HCT116 (cell line): ENCODE measurements at regions not wholly inside any gene's neighbourhood (a gene's known extent, or its start where the extent isn't known, plus 50 kb on each side); places are given as distances from the start of the nearest gene placed in this dataset.

ENCODE experiments used
- ATAC-seq: fragments of 200-7000 bp; cut with Tn5 transposase; 2 replicates; pipeline ENCODE4 v1.9.1; 2020; ENCODE audit warnings: mild to moderate bottlenecking, moderate library complexity
- BruUV-seq: library from RNA; stranded (reverse); fragments of 400-500 nt; replicated peaks from 2 replicates; lab custom pipeline; 2021; lab: Mats Ljungman, UMichigan
- CTCF ChIA-PET: fragments of 300-600 bp; sonication (Branson Sonifier 250); formaldehyde crosslinking; loops from one replicate; lab custom pipeline; 2021; ENCODE audit warnings: antibody characterized with exemption; lab: Charles Lee
- POLR2A ChIA-PET: fragments of 300-600, 350-600 bp; sonication (Branson Sonifier 250); formaldehyde crosslinking; loops from one replicate; lab custom pipeline; 2021; ENCODE audit warnings: antibody characterized with exemption; lab: Charles Lee
- RAD21 ChIA-PET, 2 experiments: fragments of 300-600 bp; sonication (Branson Sonifier 250); formaldehyde crosslinking; loops; one replicate each; lab custom pipeline; 2023; ENCODE audit warnings: low total read pairs in 2 of 2; ENCODE audit not compliant: uncharacterized antibody in 2 of 2, unreplicated experiment in 2 of 2, low non-redundant PET in 1 of 2; lab: Charles Lee
- DNase-seq: peaks from one replicate; pipeline ENCODE4 v3.0.0-alpha.2; 2010; ENCODE audit warnings: low read depth, low spot score
- H2AFZ ChIP-seq: fragments of 200-600 bp; shearing (Covaris generic), sonication (generic); 2 replicates; pipeline ENCODE4 v1.6.1; 2017; ENCODE audit warnings: low read depth, mixed run types, mixed read lengths, antibody characterized with exemption, low read length; ENCODE audit not compliant: poor library complexity, severe bottlenecking
- H3K27ac ChIP-seq: 2 replicates; pipeline ENCODE4 v1.5.1; 2012; ENCODE audit warnings: low read depth, low read length
- H3K27me3 ChIP-seq: fragments of 200-600 bp; sonication (generic); 2 replicates; pipeline ENCODE4 v1.6.1; 2016; ENCODE audit warnings: mixed run types, low read length, mixed read lengths; ENCODE audit not compliant: insufficient read depth
- H3K36me3 ChIP-seq, 2 experiments: fragments of 200-500 bp in 1 of 2; fragments of 200-600 bp in 1 of 2; sonication (Bioruptor generic) in 1 of 2; sonication (generic) in 1 of 2; 2 replicates each; pipeline versions ENCODE4 v1.5.1 to v1.6.1; 2014 to 2016; ENCODE audit warnings: low read length in 2 of 2, inconsistent platforms in 1 of 2, mixed read lengths in 1 of 2, mixed run types in 1 of 2; ENCODE audit not compliant: insufficient read depth in 2 of 2, control insufficient read depth in 1 of 2
- H3K4me1 ChIP-seq, 2 experiments: fragments of 200-600 bp in 1 of 2; sonication (generic) in 1 of 2; 2 replicates each; pipeline versions ENCODE4 v1.5.1 to v1.6.1; 2012 to 2017; ENCODE audit warnings: low read length in 2 of 2, inconsistent platforms in 1 of 2, mild to moderate bottlenecking in 1 of 2, mixed read lengths in 1 of 2, mixed run types in 1 of 2, moderate library complexity in 1 of 2; ENCODE audit not compliant: insufficient read depth in 2 of 2, control insufficient read depth in 1 of 2
- H3K4me2 ChIP-seq: fragments of 200-600 bp; sonication (generic); 2 replicates; pipeline ENCODE4 v1.6.1; 2017; ENCODE audit warnings: mixed run types, low read length, mixed read lengths
- H3K4me3 ChIP-seq, 2 experiments: fragments of 200-600 bp in 1 of 2; sonication (generic) in 1 of 2; replicated peaks in 1 of 2; 2 replicates each; pipeline ENCODE4 v1.5.1; 2011 to 2016; ENCODE audit warnings: low read length in 2 of 2, control low read depth in 1 of 2, low read depth in 1 of 2, mild to moderate bottlenecking in 1 of 2, mixed read lengths in 1 of 2, mixed run types in 1 of 2
- H3K79me2 ChIP-seq: fragments of 200-600 bp; sonication (generic); 2 replicates; pipeline ENCODE4 v1.6.1; 2017; ENCODE audit warnings: mild to moderate bottlenecking, mixed run types, low read length, moderate library complexity, mixed read lengths; ENCODE audit not compliant: insufficient read depth
- H3K9ac ChIP-seq: fragments of 200-600 bp; sonication (generic); 2 replicates; pipeline ENCODE4 v1.6.1; 2016; ENCODE audit warnings: low read length, mixed read lengths
- H3K9me2 ChIP-seq: fragments of 200-600 bp; sonication (generic), shearing (Covaris generic); 2 replicates; pipeline ENCODE4 v1.6.1; 2017; ENCODE audit warnings: mixed run types, mild to moderate bottlenecking, moderate library complexity; ENCODE audit not compliant: insufficient read depth
- H3K9me3 ChIP-seq, 2 experiments: fragments of 200-500 bp in 1 of 2; fragments of 200-600 bp in 1 of 2; sonication (Bioruptor generic) in 1 of 2; sonication (generic) in 1 of 2; 2 replicates each; pipeline ENCODE4 v1.6.1; 2014 to 2017; ENCODE audit warnings: low read length in 2 of 2, mixed read lengths in 2 of 2, inconsistent platforms in 1 of 2, low read depth in 1 of 2, mild to moderate bottlenecking in 1 of 2, mixed run types in 1 of 2, moderate library complexity in 1 of 2; ENCODE audit not compliant: control insufficient read depth in 1 of 2, insufficient read depth in 1 of 2
- H4K20me1 ChIP-seq: fragments of 200-600 bp; sonication (generic), shearing (Covaris generic); 2 replicates; pipeline ENCODE4 v1.6.1; 2017; ENCODE audit warnings: mixed run types, mild to moderate bottlenecking, moderate library complexity; ENCODE audit not compliant: insufficient read depth
- ATF3 ChIP-seq: IDR thresholded peaks from 2 replicates; pipeline ENCODE4 v1.6.1; 2012
- CEBPB ChIP-seq: IDR thresholded peaks from 2 replicates; pipeline ENCODE4 v1.6.1; 2012; ENCODE audit warnings: low read depth
- CTCF ChIP-seq, 3 experiments: fragments of 200-600 bp in 1 of 3; sonication (generic) in 1 of 3; IDR thresholded peaks in 2 of 3; conservative IDR thresholded peaks in 1 of 3; 2 replicates each; pipeline ENCODE4 v1.5.1; 2012 to 2017; ENCODE audit warnings: low read depth in 2 of 3, low read length in 2 of 3, antibody characterized with exemption in 1 of 3, borderline replicate concordance in 1 of 3, control low read depth in 1 of 3, mild to moderate bottlenecking in 1 of 3, mixed read lengths in 1 of 3, mixed run types in 1 of 3, moderate library complexity in 1 of 3; ENCODE audit not compliant: insufficient read depth in 1 of 3
- ELF1 ChIP-seq: IDR thresholded peaks from 2 replicates; pipeline ENCODE4 v1.6.1; 2012; ENCODE audit warnings: low read depth, borderline replicate concordance
- EZH2 ChIP-seq: fragments of 200-600 bp; sonication (generic); IDR thresholded peaks from 2 replicates; pipeline ENCODE4 v1.6.1; 2017; ENCODE audit warnings: antibody characterized with exemption, mixed run types
- EZH2phosphoT487 ChIP-seq: fragments of 200-600 bp; IDR thresholded peaks from 2 replicates; pipeline ENCODE4 v1.6.1; 2018; ENCODE audit warnings: antibody characterized with exemption, borderline replicate concordance
- FOSL1 ChIP-seq: IDR thresholded peaks from 2 replicates; pipeline ENCODE4 v1.6.1; 2012; ENCODE audit warnings: low read depth
- JUND ChIP-seq: IDR thresholded peaks from 2 replicates; pipeline ENCODE4 v1.6.1; 2012
- POLR2A ChIP-seq: IDR thresholded peaks from 2 replicates; pipeline ENCODE4 v1.7.0; 2011; ENCODE audit warnings: borderline replicate concordance; ENCODE audit not compliant: insufficient read depth, insufficient read length; ENCODE audit errors: extremely low read depth
- RAD21 ChIP-seq: IDR thresholded peaks from 2 replicates; pipeline ENCODE4 v1.6.1; 2012; ENCODE audit warnings: low read depth, mild to moderate bottlenecking
- SIN3A ChIP-seq: IDR thresholded peaks from 2 replicates; pipeline ENCODE4 v1.6.1; 2012; ENCODE audit warnings: low read depth
- SP1 ChIP-seq: IDR thresholded peaks from 2 replicates; pipeline ENCODE4 v1.6.1; 2012; ENCODE audit warnings: low read depth
- SRF ChIP-seq: IDR thresholded peaks from 2 replicates; pipeline ENCODE4 v1.6.1; 2012; ENCODE audit warnings: low read depth
- YY1 ChIP-seq: IDR thresholded peaks from 2 replicates; pipeline ENCODE4 v1.6.1; 2011; ENCODE audit warnings: low read length, low read depth, moderate library complexity, mild to moderate bottlenecking; ENCODE audit not compliant: insufficient replicate concordance; ENCODE audit errors: extremely low read depth
- intact Hi-C: fragments of 100-400 bp; cut with micrococcal nuclease; formaldehyde crosslinking; loops from 2 replicates; pipeline ENCODE4 v1.10.0; 2022
- TF ChIP-seq, protein P1 (sequence below): IDR thresholded peaks from 2 replicates; pipeline ENCODE4 v1.6.1; 2011; ENCODE audit warnings: mild to moderate bottlenecking, low read length, moderate library complexity; ENCODE audit not compliant: insufficient replicate concordance; ENCODE audit errors: extremely low read depth

- H3K9me3 ChIP-seq, result no peaks in the 10 kb centered on the region
- no peak overlapping the region for H3K27ac ChIP-seq
- intact Hi-C loops, result no loop called here
- no peak for DNase-seq
- no peak overlapping the region for H3K4me3 ChIP-seq
- no peaks in the 10 kb centered on the region for H3K4me1 ChIP-seq
- no peaks in the 10 kb centered on the region for H3K36me3 ChIP-seq
- BruUV-seq, result no TSS peak
- no peaks in the 10 kb centered on the region for H4K20me1 ChIP-seq
- H3K9ac ChIP-seq, result no peak overlapping the region
- ChIA-PET RAD21 (no interaction called here), POLR2A (no interaction called here)
- no peak overlapping the region for H3K4me2 ChIP-seq
- H3K9me2 ChIP-seq, result no peaks in the 10 kb centered on the region
- no peaks in the 10 kb centered on the region for H3K27me3 ChIP-seq
- ATAC-seq, result no peak
- TF ChIP-seq JUND (no peak), RAD21 (no peak), EZH2 (no peak), EZH2phosphoT487 (no peak), SRF (no peak), POLR2A (no peak), YY1 (no peak), CEBPB (no peak), SIN3A (no peak), CTCF (IDR thresholded peaks at IDR 0.05 in 2 of 3, conservative IDR thresholded peaks at IDR 0.05 in 1 of 3; ENCODE audit: borderline replicate concordance in 1 of 3, insufficient read depth in 1 of 3, low read depth in 2 of 3, low read length in 2 of 3) (no peak), ELF1 (no peak), SP1 (no peak), FOSL1 (no peak), ATF3 (no peak)
- TF ChIP-seq, protein P1, sequence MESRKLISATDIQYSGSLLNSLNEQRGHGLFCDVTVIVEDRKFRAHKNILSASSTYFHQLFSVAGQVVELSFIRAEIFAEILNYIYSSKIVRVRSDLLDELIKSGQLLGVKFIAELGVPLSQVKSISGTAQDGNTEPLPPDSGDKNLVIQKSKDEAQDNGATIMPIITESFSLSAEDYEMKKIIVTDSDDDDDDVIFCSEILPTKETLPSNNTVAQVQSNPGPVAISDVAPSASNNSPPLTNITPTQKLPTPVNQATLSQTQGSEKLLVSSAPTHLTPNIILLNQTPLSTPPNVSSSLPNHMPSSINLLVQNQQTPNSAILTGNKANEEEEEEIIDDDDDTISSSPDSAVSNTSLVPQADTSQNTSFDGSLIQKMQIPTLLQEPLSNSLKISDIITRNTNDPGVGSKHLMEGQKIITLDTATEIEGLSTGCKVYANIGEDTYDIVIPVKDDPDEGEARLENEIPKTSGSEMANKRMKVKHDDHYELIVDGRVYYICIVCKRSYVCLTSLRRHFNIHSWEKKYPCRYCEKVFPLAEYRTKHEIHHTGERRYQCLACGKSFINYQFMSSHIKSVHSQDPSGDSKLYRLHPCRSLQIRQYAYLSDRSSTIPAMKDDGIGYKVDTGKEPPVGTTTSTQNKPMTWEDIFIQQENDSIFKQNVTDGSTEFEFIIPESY, result no peak
- TF ChIP-seq, all 23 proteins: peak for 0
- Histone ChIP-seq H3K79me2 (no peaks in the 10 kb centered on the region), H2AFZ (no peak overlapping the region)
- CTCF ChIA-PET, result no interaction called here
Measured at GRCh38 chr2:34486965-34487364, 887.9 kb upstream of the FAM98A start.
